Endometrial microvascular endothelial cells (primary cell): ENCODE measurements at regions not wholly inside any gene's neighbourhood (a gene's known extent, or its start where the extent isn't known, plus 50 kb on each side); places are given as distances from the start of the nearest gene placed in this dataset.
"Not testable (repeated sequence)": the region's sequence is repeated elsewhere in the genome, so short reads cannot be mapped to it uniquely, and the experiment has no call there.

Experiments used
- in situ Hi-C: cut with HindIII; loops from 2 replicates; pipeline ENCODE4 v1.10.0; 2017; ENCODE audit warnings: low sequenced_read_pairs, low pct_unique_long_range_greater_than_20kb; ENCODE audit errors: inconsistent ontology term

- in situ Hi-C loops: no loop called here
Observed at GRCh38 chr2:122795763-122796162, 1040.3 kb downstream of the TSN start.

- in situ Hi-C loops: no loop called here
Observed at GRCh38 chr2:122799391-122799790, 1043.9 kb downstream of the TSN start.

- in situ Hi-C loops: no loop called here
Observed at GRCh38 chr2:122800781-122801180, 1045.3 kb downstream of the TSN start.

GRCh38 chr2:122804494-122804893, 1049.0 kb downstream of the TSN start:
- in situ Hi-C loops: no loop called here

- in situ Hi-C loops: no loop called here
Observed at GRCh38 chr2:122805346-122805745, 1049.9 kb downstream of the TSN start.

- in situ Hi-C loops: no loop called here
Observed at GRCh38 chr2:122808286-122808969, 1053.0 kb downstream of the TSN start.

- in situ Hi-C loops: not testable (repeated sequence)
Observed at GRCh38 chr2:122812214-122812613, 1056.8 kb downstream of the TSN start.

- in situ Hi-C loops: no loop called here
Observed at GRCh38 chr2:122815120-122815519, 1059.7 kb downstream of the TSN start.

GRCh38 chr2:122816803-122817202, 1061.4 kb downstream of the TSN start:
- in situ Hi-C loops: no loop called here

- in situ Hi-C loops: no loop called here
Observed at GRCh38 chr2:122822319-122822718, 1066.9 kb downstream of the TSN start.

GRCh38 chr2:122830157-122830556, 1074.7 kb downstream of the TSN start:
- in situ Hi-C loops: no loop called here

GRCh38 chr2:122831649-122832048, 1076.2 kb downstream of the TSN start:
- in situ Hi-C loops: no loop called here

GRCh38 chr2:122843503-122843902, 1088.1 kb downstream of the TSN start:
- in situ Hi-C loops: no loop called here

- in situ Hi-C loops: no loop called here
Observed at GRCh38 chr2:122851161-122851560, 1095.7 kb downstream of the TSN start.

GRCh38 chr2:122851972-122852531, 1096.6 kb downstream of the TSN start:
- in situ Hi-C loops: no loop called here

GRCh38 chr2:122856696-122857095, 1101.2 kb downstream of the TSN start:
- in situ Hi-C loops: no loop called here

GRCh38 chr2:122858075-122858702, 1102.7 kb downstream of the TSN start:
- in situ Hi-C loops: no loop called here

GRCh38 chr2:122858813-122859212, 1103.4 kb downstream of the TSN start:
- in situ Hi-C loops: no loop called here

GRCh38 chr2:122859260-122859659, 1103.8 kb downstream of the TSN start:
- in situ Hi-C loops: no loop called here

- in situ Hi-C loops: no loop called here
Observed at GRCh38 chr2:122863532-122863931, 1108.1 kb downstream of the TSN start.
